ENCODE measurements at regions not wholly inside any gene's neighbourhood (a gene's known extent, or its start where the extent isn't known, plus 50 kb on each side); places are given as distances from the start of the nearest gene placed in this dataset.

GRCh38 chr6:19159089-19159488 lies 678.1 kb upstream of the ID4 start:
- no peaks in the 10 kb centered on the region for H3K27me3 Mint-ChIP-seq
- no peaks in the 10 kb centered on the region for H3K27me3 ChIP-seq (ENCODE audit: control insufficient read depth, insufficient read depth, low read length)
- no peaks in the 10 kb centered on the region for H3K36me3 Mint-ChIP-seq
- no peak overlapping the region for H3K27ac Mint-ChIP-seq
- no peak for DNase-seq
- no peak overlapping the region for H3K4me3 Mint-ChIP-seq
- no peaks in the 10 kb centered on the region for H3K4me1 ChIP-seq (ENCODE audit: control insufficient read depth, insufficient read depth, low read length, poor library complexity, severe bottlenecking)
- no peaks in the 10 kb centered on the region for H3K4me1 Mint-ChIP-seq
- no peaks in the 10 kb centered on the region for H3K36me3 ChIP-seq (ENCODE audit: control insufficient read depth, insufficient read depth, low read length)
- no peaks in the 10 kb centered on the region for H3K9me3 ChIP-seq (ENCODE audit: control insufficient read depth in 2 of 2, low read length in 2 of 2)
- H3K9me3 Mint-ChIP-seq: peaks cover 0 to 16% (median 4%) of the 10 kb centered on the region in 7 donors
- H3K4me3 ChIP-seq (ENCODE audit: low read depth, low read length): no peak overlapping the region
- H3K27ac ChIP-seq (ENCODE audit: insufficient read depth, low read length, poor library complexity, severe bottlenecking): no peak overlapping the region
- no peak for ATAC-seq (ENCODE audit: low read depth in 2 of 2)

GRCh38 chr6:19159561-19159960 lies 677.6 kb upstream of the ID4 start:
- H3K27ac ChIP-seq (ENCODE audit: insufficient read depth, low read length, poor library complexity, severe bottlenecking): no peak overlapping the region
- no peaks in the 10 kb centered on the region for H3K27me3 ChIP-seq (ENCODE audit: control insufficient read depth, insufficient read depth, low read length)
- ATAC-seq (ENCODE audit: low read depth in 2 of 2): no peak
- no peaks in the 10 kb centered on the region for H3K36me3 ChIP-seq (ENCODE audit: control insufficient read depth, insufficient read depth, low read length)
- H3K27me3 Mint-ChIP-seq: no peaks in the 10 kb centered on the region
- no peak overlapping the region for H3K27ac Mint-ChIP-seq
- H3K9me3 Mint-ChIP-seq: peaks cover 0 to 12% (median 3%) of the 10 kb centered on the region in 7 donors
- H3K4me1 ChIP-seq (ENCODE audit: control insufficient read depth, insufficient read depth, low read length, poor library complexity, severe bottlenecking): no peaks in the 10 kb centered on the region
- H3K4me3 ChIP-seq (ENCODE audit: low read depth, low read length): no peak overlapping the region
- no peak for DNase-seq
- H3K36me3 Mint-ChIP-seq: no peaks in the 10 kb centered on the region
- no peaks in the 10 kb centered on the region for H3K9me3 ChIP-seq (ENCODE audit: control insufficient read depth in 2 of 2, low read length in 2 of 2)
- no peak overlapping the region for H3K4me3 Mint-ChIP-seq
- H3K4me1 Mint-ChIP-seq: no peaks in the 10 kb centered on the region

GRCh38 chr6:19160081-19160730 lies 677.0 kb upstream of the ID4 start:
- Mint-ChIP-seq H3K27ac (no peak overlapping the region), H3K36me3 (no peaks in the 10 kb centered on the region), H3K27me3 (no peaks in the 10 kb centered on the region), H3K4me3 (no peak overlapping the region), H3K4me1 (no peaks in the 10 kb centered on the region), H3K9me3 (peaks cover 0 to 10% (median 3%) of the 10 kb centered on the region in 7 donors)
- no peak overlapping the region for H3K27ac ChIP-seq (ENCODE audit: insufficient read depth, low read length, poor library complexity, severe bottlenecking)
- no peaks in the 10 kb centered on the region for H3K4me1 ChIP-seq (ENCODE audit: control insufficient read depth, insufficient read depth, low read length, poor library complexity, severe bottlenecking)
- DNase-seq (no peak), ATAC-seq (ENCODE audit: low read depth in 2 of 2) (no peak)
- no peaks in the 10 kb centered on the region for H3K9me3 ChIP-seq (ENCODE audit: control insufficient read depth in 2 of 2, low read length in 2 of 2)
- H3K27me3 ChIP-seq (ENCODE audit: control insufficient read depth, insufficient read depth, low read length): no peaks in the 10 kb centered on the region
- H3K36me3 ChIP-seq (ENCODE audit: control insufficient read depth, insufficient read depth, low read length): no peaks in the 10 kb centered on the region
- no peak overlapping the region for H3K4me3 ChIP-seq (ENCODE audit: low read depth, low read length)

GRCh38 chr6:19167251-19167650 lies 669.9 kb upstream of the ID4 start:
- no peaks in the 10 kb centered on the region for H3K27me3 Mint-ChIP-seq
- peaks cover 0 to 10% (median 6%) of the 10 kb centered on the region in 7 donors for H3K9me3 Mint-ChIP-seq
- H3K27ac Mint-ChIP-seq: no peak overlapping the region
- H3K4me3 Mint-ChIP-seq: no peak overlapping the region
- no peaks in the 10 kb centered on the region for H3K36me3 Mint-ChIP-seq
- H3K4me1 ChIP-seq (ENCODE audit: control insufficient read depth, insufficient read depth, low read length, poor library complexity, severe bottlenecking): no peaks in the 10 kb centered on the region
- H3K4me1 Mint-ChIP-seq: no peaks in the 10 kb centered on the region
- DNase-seq (no peak), ATAC-seq (ENCODE audit: low read depth in 2 of 2) (no peak)
- H3K36me3 ChIP-seq (ENCODE audit: control insufficient read depth, insufficient read depth, low read length): no peaks in the 10 kb centered on the region
- no peak overlapping the region for H3K27ac ChIP-seq (ENCODE audit: insufficient read depth, low read length, poor library complexity, severe bottlenecking)
- no peak overlapping the region for H3K4me3 ChIP-seq (ENCODE audit: low read depth, low read length)
- H3K27me3 ChIP-seq (ENCODE audit: control insufficient read depth, insufficient read depth, low read length): no peaks in the 10 kb centered on the region
- H3K9me3 ChIP-seq (ENCODE audit: control insufficient read depth in 2 of 2, low read length in 2 of 2): peaks cover 0 to 2% of the 10 kb centered on the region in 2 experiments

- H3K4me1 Mint-ChIP-seq: no peaks in the 10 kb centered on the region
- H3K36me3 ChIP-seq (ENCODE audit: control insufficient read depth, insufficient read depth, low read length): no peaks in the 10 kb centered on the region
- DNase-seq (no peak), ATAC-seq (ENCODE audit: low read depth in 2 of 2) (no peak)
- H3K27me3 ChIP-seq (ENCODE audit: control insufficient read depth, insufficient read depth, low read length): no peaks in the 10 kb centered on the region
- no peak overlapping the region for H3K27ac Mint-ChIP-seq
- H3K36me3 Mint-ChIP-seq: no peaks in the 10 kb centered on the region
- H3K27ac ChIP-seq (ENCODE audit: insufficient read depth, low read length, poor library complexity, severe bottlenecking): no peak overlapping the region
- H3K9me3 Mint-ChIP-seq: peaks cover 4 to 13% (median 6%) of the 10 kb centered on the region in 7 donors
- no peaks in the 10 kb centered on the region for H3K27me3 Mint-ChIP-seq
- H3K4me3 Mint-ChIP-seq: no peak overlapping the region
- H3K9me3 ChIP-seq (ENCODE audit: control insufficient read depth in 2 of 2, low read length in 2 of 2): peaks cover 0 to 2% of the 10 kb centered on the region in 2 experiments
- H3K4me3 ChIP-seq (ENCODE audit: low read depth, low read length): no peak overlapping the region
- no peaks in the 10 kb centered on the region for H3K4me1 ChIP-seq (ENCODE audit: control insufficient read depth, insufficient read depth, low read length, poor library complexity, severe bottlenecking)
These were observed 667.8 kb upstream of the ID4 start for GRCh38 chr6:19169366-19169765.

GRCh38 chr6:19175023-19175422 lies 662.1 kb upstream of the ID4 start:
- Histone ChIP-seq H3K4me3 (ENCODE audit: low read depth, low read length) (no peak overlapping the region), H3K4me1 (ENCODE audit: control insufficient read depth, insufficient read depth, low read length, poor library complexity, severe bottlenecking) (no peaks in the 10 kb centered on the region), H3K27me3 (ENCODE audit: control insufficient read depth, insufficient read depth, low read length) (no peaks in the 10 kb centered on the region), H3K36me3 (ENCODE audit: control insufficient read depth, insufficient read depth, low read length) (no peaks in the 10 kb centered on the region), H3K9me3 (ENCODE audit: control insufficient read depth in 2 of 2, low read length in 2 of 2) (peaks cover 5 to 7% of the 10 kb centered on the region in 2 experiments), H3K27ac (ENCODE audit: insufficient read depth, low read length, poor library complexity, severe bottlenecking) (no peak overlapping the region)
- Mint-ChIP-seq H3K4me1 (no peaks in the 10 kb centered on the region), H3K4me3 (no peak overlapping the region), H3K36me3 (no peaks in the 10 kb centered on the region), H3K9me3 (peaks cover 3 to 16% (median 12%) of the 10 kb centered on the region in 7 donors), H3K27me3 (no peaks in the 10 kb centered on the region), H3K27ac (no peak overlapping the region)
- no peak for ATAC-seq (ENCODE audit: low read depth in 2 of 2)
- DNase-seq: no peak

- H3K27ac ChIP-seq (ENCODE audit: insufficient read depth, low read length, poor library complexity, severe bottlenecking): no peak overlapping the region
- Mint-ChIP-seq H3K27me3 (no peaks in the 10 kb centered on the region), H3K27ac (no peak overlapping the region), H3K4me1 (no peaks in the 10 kb centered on the region), H3K36me3 (no peaks in the 10 kb centered on the region), H3K4me3 (no peak overlapping the region), H3K9me3 (peaks cover 0 to 20% (median 8%) of the 10 kb centered on the region in 7 donors)
- H3K27me3 ChIP-seq (ENCODE audit: control insufficient read depth, insufficient read depth, low read length): no peaks in the 10 kb centered on the region
- no peak for DNase-seq
- no peak for ATAC-seq (ENCODE audit: low read depth in 2 of 2)
- no peaks in the 10 kb centered on the region for H3K4me1 ChIP-seq (ENCODE audit: control insufficient read depth, insufficient read depth, low read length, poor library complexity, severe bottlenecking)
- no peak overlapping the region for H3K4me3 ChIP-seq (ENCODE audit: low read depth, low read length)
- H3K9me3 ChIP-seq (ENCODE audit: control insufficient read depth in 2 of 2, low read length in 2 of 2): peaks cover 9 to 11% of the 10 kb centered on the region in 2 experiments
- no peaks in the 10 kb centered on the region for H3K36me3 ChIP-seq (ENCODE audit: control insufficient read depth, insufficient read depth, low read length)
These were observed 656.7 kb upstream of the ID4 start for GRCh38 chr6:19180348-19181072.

- H3K27ac Mint-ChIP-seq: no peak overlapping the region
These were observed 656.0 kb upstream of the ID4 start for GRCh38 chr6:19181211-19181610.

More at GRCh38 chr6:19181211-19181610, 656.0 kb upstream of the ID4 start:
- ATAC-seq (ENCODE audit: low read depth in 2 of 2): no peak
- Histone ChIP-seq H3K9me3 (ENCODE audit: control insufficient read depth in 2 of 2, low read length in 2 of 2) (peaks cover 9 to 11% of the 10 kb centered on the region in 2 experiments), H3K27me3 (ENCODE audit: control insufficient read depth, insufficient read depth, low read length) (no peaks in the 10 kb centered on the region), H3K27ac (ENCODE audit: insufficient read depth, low read length, poor library complexity, severe bottlenecking) (no peak overlapping the region), H3K4me1 (ENCODE audit: control insufficient read depth, insufficient read depth, low read length, poor library complexity, severe bottlenecking) (no peaks in the 10 kb centered on the region), H3K36me3 (ENCODE audit: control insufficient read depth, insufficient read depth, low read length) (no peaks in the 10 kb centered on the region), H3K4me3 (ENCODE audit: low read depth, low read length) (no peak overlapping the region)
- DNase-seq: no peak
- Mint-ChIP-seq H3K27me3 (no peaks in the 10 kb centered on the region), H3K36me3 (no peaks in the 10 kb centered on the region), H3K4me1 (no peaks in the 10 kb centered on the region), H3K4me3 (no peak overlapping the region), H3K9me3 (peaks cover 0 to 20% (median 8%) of the 10 kb centered on the region in 7 donors)

All from CD4-positive, CD25-positive, alpha-beta regulatory T cell (primary cell).